Stimulated activated CD8-positive, alpha-beta memory T cell treated with anti-CD3 and anti-CD28 coated beads, Interleukin-15, amount 100 ng/mL, for 1 hour (primary cell): ENCODE measurements at regions not wholly inside any gene's neighbourhood (a gene's known extent, or its start where the extent isn't known, plus 50 kb on each side); places are given as distances from the start of the nearest gene placed in this dataset.
"Not testable (repeated sequence)": the region's sequence is repeated elsewhere in the genome, so short reads cannot be mapped to it uniquely, and the experiment has no call there.

Experiments used
- DNase-seq: peaks from one replicate; pipeline ENCODE4 v3.0.0-alpha.2; 2020; ENCODE audit warnings: low read depth

- no peak for DNase-seq
Measured at GRCh38 chr2:210861038-210861665, 304.8 kb downstream of the CPS1 start.

- no peak for DNase-seq
Measured at GRCh38 chr2:210862283-210863065, 306.1 kb downstream of the CPS1 start.

- no peak for DNase-seq
Measured at GRCh38 chr2:210863283-210863682, 306.9 kb downstream of the CPS1 start.

GRCh38 chr2:210871566-210871965 is 315.2 kb downstream of the CPS1 start:
- DNase-seq, result not testable (repeated sequence)

- DNase-seq, result no peak
Measured at GRCh38 chr2:210873631-210874030, 317.2 kb downstream of the CPS1 start.

GRCh38 chr2:210884227-210884626 is 327.8 kb downstream of the CPS1 start:
- DNase-seq, result no peak

GRCh38 chr2:210888035-210888434 is 331.6 kb downstream of the CPS1 start:
- no peak for DNase-seq

- no peak for DNase-seq
Measured at GRCh38 chr2:210895132-210895531, 338.7 kb downstream of the CPS1 start.

GRCh38 chr2:210899131-210899530 is 342.7 kb downstream of the CPS1 start:
- DNase-seq, result no peak

- DNase-seq, result no peak
Measured at GRCh38 chr2:210901326-210901725, 344.9 kb downstream of the CPS1 start.

GRCh38 chr2:210912779-210913178 is 356.4 kb downstream of the CPS1 start:
- DNase-seq, result no peak

GRCh38 chr2:210913461-210913860 is 357.1 kb downstream of the CPS1 start:
- DNase-seq, result no peak

GRCh38 chr2:210915912-210916311 is 359.5 kb downstream of the CPS1 start:
- no peak for DNase-seq

GRCh38 chr2:210917465-210917864 is 361.1 kb downstream of the CPS1 start:
- no peak for DNase-seq

GRCh38 chr2:210919128-210919527 is 362.7 kb downstream of the CPS1 start:
- DNase-seq, result no peak

GRCh38 chr2:210922419-210922818 is 366.0 kb downstream of the CPS1 start:
- no peak for DNase-seq

GRCh38 chr2:210928714-210929113 is 372.3 kb downstream of the CPS1 start:
- no peak for DNase-seq

GRCh38 chr2:210938228-210938627 is 381.8 kb downstream of the CPS1 start:
- DNase-seq, result no peak

GRCh38 chr2:210946395-210946794 is 390.0 kb downstream of the CPS1 start:
- no peak for DNase-seq

- DNase-seq, result not testable (repeated sequence)
Measured at GRCh38 chr2:210950434-210951060, 394.1 kb downstream of the CPS1 start.

GRCh38 chr2:210954386-210954907 is 398.0 kb downstream of the CPS1 start:
- DNase-seq, result no peak

- DNase-seq, result no peak
Measured at GRCh38 chr2:210955591-210955990, 399.2 kb downstream of the CPS1 start.

GRCh38 chr2:210956101-210956500 is 399.7 kb downstream of the CPS1 start:
- no peak for DNase-seq
